ENCODE measurements at regions not wholly inside any gene's neighbourhood (a gene's known extent, or its start where the extent isn't known, plus 50 kb on each side); places are given as distances from the start of the nearest gene placed in this dataset.

DNA sequence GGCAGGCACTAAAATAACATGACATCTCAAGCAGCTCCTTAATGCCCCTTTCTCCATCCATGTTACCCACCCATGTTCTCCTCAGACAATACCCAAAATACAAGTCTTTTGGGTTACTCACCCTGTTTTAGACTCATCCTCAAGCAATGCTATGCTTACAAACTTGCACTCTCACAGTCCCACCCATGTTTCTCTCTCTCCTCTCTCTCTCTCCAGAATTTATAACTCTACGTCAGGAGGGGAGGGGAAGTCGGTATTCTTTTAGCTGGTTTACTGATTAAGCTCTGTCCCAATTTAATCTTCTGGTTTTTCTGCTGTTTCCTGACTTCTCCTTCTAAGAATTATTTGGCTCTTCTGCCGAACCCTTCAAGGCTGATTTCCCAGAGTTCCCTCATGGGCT is 98.0 kb upstream of the NR5A2 start:
- no peak for TF ChIP-seq POLR2A (IDR thresholded peaks at IDR 0.05)
- TF ChIP-seq, protein P1, sequence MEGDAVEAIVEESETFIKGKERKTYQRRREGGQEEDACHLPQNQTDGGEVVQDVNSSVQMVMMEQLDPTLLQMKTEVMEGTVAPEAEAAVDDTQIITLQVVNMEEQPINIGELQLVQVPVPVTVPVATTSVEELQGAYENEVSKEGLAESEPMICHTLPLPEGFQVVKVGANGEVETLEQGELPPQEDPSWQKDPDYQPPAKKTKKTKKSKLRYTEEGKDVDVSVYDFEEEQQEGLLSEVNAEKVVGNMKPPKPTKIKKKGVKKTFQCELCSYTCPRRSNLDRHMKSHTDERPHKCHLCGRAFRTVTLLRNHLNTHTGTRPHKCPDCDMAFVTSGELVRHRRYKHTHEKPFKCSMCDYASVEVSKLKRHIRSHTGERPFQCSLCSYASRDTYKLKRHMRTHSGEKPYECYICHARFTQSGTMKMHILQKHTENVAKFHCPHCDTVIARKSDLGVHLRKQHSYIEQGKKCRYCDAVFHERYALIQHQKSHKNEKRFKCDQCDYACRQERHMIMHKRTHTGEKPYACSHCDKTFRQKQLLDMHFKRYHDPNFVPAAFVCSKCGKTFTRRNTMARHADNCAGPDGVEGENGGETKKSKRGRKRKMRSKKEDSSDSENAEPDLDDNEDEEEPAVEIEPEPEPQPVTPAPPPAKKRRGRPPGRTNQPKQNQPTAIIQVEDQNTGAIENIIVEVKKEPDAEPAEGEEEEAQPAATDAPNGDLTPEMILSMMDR (IDR thresholded peaks at IDR 0.05) = no peak

Measured in thyroid gland (tissue), 4 donors.